ENCODE measurements at regions not wholly inside any gene's neighbourhood (a gene's known extent, or its start where the extent isn't known, plus 50 kb on each side); places are given as distances from the start of the nearest gene placed in this dataset.
"Not testable (repeated sequence)": the region's sequence is repeated elsewhere in the genome, so short reads cannot be mapped to it uniquely, and the experiment has no call there.

- not testable (repeated sequence) for DNase-seq
These were observed 542.5 kb downstream of the RPIA start for GRCh38 chr2:89233931-89234330.

GRCh38 chr2:89234818-89235466 is 543.5 kb downstream of the RPIA start:
- not testable (repeated sequence) for DNase-seq

GRCh38 chr2:89236832-89237450 is 545.5 kb downstream of the RPIA start:
- not testable (repeated sequence) for DNase-seq

GRCh38 chr2:89237783-89238182 is 546.3 kb downstream of the RPIA start:
- DNase-seq: not testable (repeated sequence)

- not testable (repeated sequence) for DNase-seq
These were observed 551.7 kb downstream of the RPIA start for GRCh38 chr2:89243114-89243700.

- DNase-seq: not testable (repeated sequence)
These were observed 552.9 kb downstream of the RPIA start for GRCh38 chr2:89244407-89244806.

- not testable (repeated sequence) for DNase-seq
These were observed 554.0 kb downstream of the RPIA start for GRCh38 chr2:89245478-89245877.

GRCh38 chr2:89246027-89246426 is 554.6 kb downstream of the RPIA start:
- not testable (repeated sequence) for DNase-seq

- DNase-seq: not testable (repeated sequence)
These were observed 555.1 kb downstream of the RPIA start for GRCh38 chr2:89246620-89247019.

GRCh38 chr2:89255013-89255412 is 563.5 kb downstream of the RPIA start:
- DNase-seq: not testable (repeated sequence)

- DNase-seq: not testable (repeated sequence)
These were observed 582.0 kb downstream of the RPIA start for GRCh38 chr2:89273443-89273842.

- DNase-seq: not testable (repeated sequence)
These were observed 589.1 kb downstream of the RPIA start for GRCh38 chr2:89280536-89280935.

- not testable (repeated sequence) for DNase-seq
These were observed 595.1 kb downstream of the RPIA start for GRCh38 chr2:89286448-89287080.

GRCh38 chr2:89287084-89287483 is 595.6 kb downstream of the RPIA start:
- DNase-seq: not testable (repeated sequence)

GRCh38 chr2:89291717-89292298 is 600.3 kb downstream of the RPIA start:
- not testable (repeated sequence) for DNase-seq

GRCh38 chr2:89293399-89293798 is 601.9 kb downstream of the RPIA start:
- not testable (repeated sequence) for DNase-seq

GRCh38 chr2:89294335-89294734 is 602.9 kb downstream of the RPIA start:
- DNase-seq: not testable (repeated sequence)

GRCh38 chr2:89296820-89297398 is 605.4 kb downstream of the RPIA start:
- DNase-seq: not testable (repeated sequence)

GRCh38 chr2:89299196-89299595 is 607.7 kb downstream of the RPIA start:
- DNase-seq: not testable (repeated sequence)

- DNase-seq: not testable (repeated sequence)
These were observed 614.1 kb downstream of the RPIA start for GRCh38 chr2:89305623-89306022.

GRCh38 chr2:89306869-89307637 is 615.6 kb downstream of the RPIA start:
- not testable (repeated sequence) for DNase-seq

- DNase-seq: not testable (repeated sequence)
These were observed 627.5 kb downstream of the RPIA start for GRCh38 chr2:89318990-89319389.
